SK-N-SH (cell line): ENCODE measurements at regions not wholly inside any gene's neighbourhood (a gene's known extent, or its start where the extent isn't known, plus 50 kb on each side); places are given as distances from the start of the nearest gene placed in this dataset.

ENCODE experiments used
- CTCF ChIA-PET: fragments of 300-600, 350-600 bp; formaldehyde crosslinking; extraction: SDS; loops from one replicate; lab custom pipeline; 2021; lab: Yijun Ruan, JAX
- POLR2A ChIA-PET: fragments of 350-600 bp; sonication (Branson Sonifier 250); formaldehyde crosslinking; extraction: SDS; loops from one replicate; lab custom pipeline; 2020; ENCODE audit warnings: antibody characterized with exemption, inconsistent platforms; lab: Yijun Ruan, JAX
- DNase-seq: peaks from one replicate; pipeline ENCODE4 v3.0.0; 2012
- H2AFZ ChIP-seq: fragments of 200-600 bp; sonication (generic); 2 replicates; pipeline ENCODE4 v1.8.1; 2016; ENCODE audit warnings: antibody characterized with exemption, mild to moderate bottlenecking, low read depth
- H3F3A ChIP-seq: fragments of 200-600 bp; sonication (generic); replicated peaks from 2 replicates; pipeline ENCODE3; 2016; ENCODE audit warnings: antibody characterized with exemption, mild to moderate bottlenecking; ENCODE audit not compliant: insufficient read depth
- H3K27ac ChIP-seq, 2 experiments: fragments of 200-500 bp in 1 of 2; fragments of 200-600 bp in 1 of 2; sonication (Bioruptor generic) in 1 of 2; sonication (generic), shearing (Covaris generic) in 1 of 2; 2 replicates each; pipeline versions ENCODE4 v1.5.1 to v1.6.1; 2014 to 2016; ENCODE audit warnings: low read depth in 2 of 2, inconsistent platforms in 1 of 2, low read length in 1 of 2, mild to moderate bottlenecking in 1 of 2, mixed read lengths in 1 of 2
- H3K27me3 ChIP-seq: fragments of 200-600 bp; sonication (generic), shearing (Covaris generic); 2 replicates; pipeline ENCODE4 v1.6.1; 2016; ENCODE audit warnings: mixed run types; ENCODE audit not compliant: insufficient read depth
- H3K36me3 ChIP-seq, 2 experiments: fragments of 200-500 bp in 1 of 2; fragments of 200-600 bp in 1 of 2; sonication (Bioruptor generic) in 1 of 2; sonication (generic) in 1 of 2; replicated peaks in 1 of 2; 2 replicates each; pipeline versions ENCODE3 to v1.5.1; 2014 to 2016; ENCODE audit warnings: low read length in 1 of 2, mild to moderate bottlenecking in 1 of 2; ENCODE audit not compliant: insufficient read depth in 2 of 2, control insufficient read depth in 1 of 2
- H3K4me1 ChIP-seq, 2 experiments: fragments of 200-500 bp in 1 of 2; fragments of 200-600 bp in 1 of 2; sonication (Bioruptor generic) in 1 of 2; sonication (generic), shearing (Covaris generic) in 1 of 2; 2 replicates each; pipeline versions ENCODE4 v1.5.1 to v1.6.1; 2014 to 2016; ENCODE audit warnings: low read depth in 1 of 2, low read length in 1 of 2, mixed run types in 1 of 2; ENCODE audit not compliant: insufficient read depth in 2 of 2, control insufficient read depth in 1 of 2
- H3K4me2 ChIP-seq: fragments of 200-600 bp; sonication (generic), shearing (Covaris generic); 2 replicates; pipeline ENCODE4 v1.6.1; 2017; ENCODE audit warnings: mixed run types
- H3K4me3 ChIP-seq, 2 experiments: fragments of 200-500 bp in 1 of 2; fragments of 200-600 bp in 1 of 2; sonication (Bioruptor generic) in 1 of 2; sonication (generic), shearing (Covaris generic) in 1 of 2; 2 replicates each; pipeline versions ENCODE4 v1.5.1 to v1.8.1; 2014 to 2016; ENCODE audit warnings: low read depth in 2 of 2, inconsistent platforms in 1 of 2, low read length in 1 of 2, mild to moderate bottlenecking in 1 of 2, mixed read lengths in 1 of 2, moderate library complexity in 1 of 2
- H3K79me2 ChIP-seq: fragments of 200-600 bp; sonication (generic); 2 replicates; pipeline ENCODE4 v1.8.1; 2017; ENCODE audit warnings: mild to moderate bottlenecking; ENCODE audit not compliant: insufficient read depth
- H3K9ac ChIP-seq: fragments of 200-600 bp; sonication (generic); 2 replicates; pipeline ENCODE4 v1.6.1; 2017; ENCODE audit warnings: mixed run types
- H3K9me2 ChIP-seq: fragments of 200-600 bp; sonication (generic); 2 replicates; pipeline ENCODE4 v1.6.1; 2017; ENCODE audit warnings: mixed run types
- H3K9me3 ChIP-seq: fragments of 200-600 bp; sonication (generic); 2 replicates; pipeline ENCODE4 v1.6.1; 2017; ENCODE audit warnings: mixed run types, mild to moderate bottlenecking, moderate library complexity
- H4K20me1 ChIP-seq: fragments of 200-600 bp; sonication (generic); 2 replicates; pipeline ENCODE4 v1.6.1; 2017; ENCODE audit warnings: mild to moderate bottlenecking, mixed run types; ENCODE audit not compliant: insufficient read depth
- CHD2 ChIP-seq: fragments of 150-350 bp; IDR thresholded peaks from 2 replicates; pipeline ENCODE4 v1.6.1; 2018; ENCODE audit warnings: low read length; ENCODE audit not compliant: partially characterized antibody
- ELF1 ChIP-seq: IDR thresholded peaks from 2 replicates; pipeline ENCODE4 v1.4.0; 2012
- FOXJ3 ChIP-seq: sonication (generic); formaldehyde crosslinking; IDR thresholded peaks from 2 replicates; pipeline ENCODE4 v1.5.1; 2020; ENCODE audit warnings: mild to moderate bottlenecking, missing genetic modification reagents
- GABPA ChIP-seq: IDR thresholded peaks from 2 replicates; pipeline ENCODE4 v1.4.0; 2012; ENCODE audit warnings: low read depth, mild to moderate bottlenecking
- GATA2 ChIP-seq: sonication (generic); formaldehyde crosslinking; IDR thresholded peaks from 2 replicates; pipeline ENCODE4 v1.5.0; 2020; ENCODE audit warnings: mild to moderate bottlenecking, missing genetic modification reagents
- JUND ChIP-seq: IDR thresholded peaks from 2 replicates; pipeline ENCODE4 v1.4.0; 2012
- MEF2A ChIP-seq: IDR thresholded peaks from 2 replicates; pipeline ENCODE4 v1.4.0; 2012; ENCODE audit warnings: low read depth, borderline replicate concordance
- MXI1 ChIP-seq: IDR thresholded peaks from 2 replicates; pipeline ENCODE4 v1.6.1; 2012; ENCODE audit warnings: mild to moderate bottlenecking, low read depth, low read length, improper control_type of control experiment
- NFIC ChIP-seq: IDR thresholded peaks from 2 replicates; pipeline ENCODE4 v1.4.0; 2012; ENCODE audit warnings: borderline replicate concordance
- NRF1 ChIP-seq: IDR thresholded peaks from 2 replicates; pipeline ENCODE4 v1.6.1; 2012; ENCODE audit warnings: low read depth, mild to moderate bottlenecking, low read length
- POLR2AphosphoS5 ChIP-seq: IDR thresholded peaks from 2 replicates; pipeline ENCODE4 v1.6.1; 2012; ENCODE audit warnings: low read depth, low read length
- RAD21 ChIP-seq: IDR thresholded peaks from 2 replicates; pipeline ENCODE4 v1.6.1; 2012; ENCODE audit warnings: mild to moderate bottlenecking, low read length
- RCOR1 ChIP-seq: fragments of 150-350 bp; IDR thresholded peaks from 2 replicates; pipeline ENCODE4 v1.6.1; 2017; ENCODE audit warnings: antibody characterized with exemption, low read length
- RFX5 ChIP-seq: IDR thresholded peaks from 2 replicates; pipeline ENCODE4 v1.6.1; 2012; ENCODE audit warnings: mild to moderate bottlenecking, improper control_type of control experiment, low read length
- RXRA ChIP-seq: IDR thresholded peaks from 2 replicates; pipeline ENCODE4 v1.4.0; 2012; ENCODE audit warnings: low read depth, mild to moderate bottlenecking, borderline replicate concordance
- SIN3A ChIP-seq: IDR thresholded peaks from 2 replicates; pipeline ENCODE4 v1.6.1; 2012; ENCODE audit warnings: low read depth, mild to moderate bottlenecking, low read length, moderate library complexity, borderline replicate concordance
- SMC3 ChIP-seq: IDR thresholded peaks from 2 replicates; pipeline ENCODE4 v1.6.1; 2012; ENCODE audit warnings: low read depth, low read length, improper control_type of control experiment
- TAF1 ChIP-seq: IDR thresholded peaks from 2 replicates; pipeline ENCODE4 v1.6.1; 2012; ENCODE audit warnings: low read depth, mild to moderate bottlenecking, low read length, moderate library complexity, borderline replicate concordance
- TEAD4 ChIP-seq: IDR thresholded peaks from 2 replicates; pipeline ENCODE4 v1.4.0; 2012; ENCODE audit warnings: mild to moderate bottlenecking, borderline replicate concordance; ENCODE audit not compliant: insufficient read depth
- YY1 ChIP-seq: IDR thresholded peaks from 2 replicates; pipeline ENCODE4 v1.4.0; 2012; ENCODE audit warnings: low read depth, mild to moderate bottlenecking
- WGBS: methylation state at CpG from one replicate; pipeline ENCODE4 v1.1.6; 2017; ENCODE audit warnings: low lambda C conversion rate; 5-methylcytosine and 5-hydroxymethylcytosine counted together
- TF ChIP-seq, protein P1 (sequence below): IDR thresholded peaks from 2 replicates; pipeline ENCODE4 v1.4.0; 2012; ENCODE audit warnings: low read depth, borderline replicate concordance
- TF ChIP-seq, protein P2 (sequence below): IDR thresholded peaks from 2 replicates; pipeline ENCODE4; 2012
- TF ChIP-seq, protein P3 (sequence below): IDR thresholded peaks from 2 replicates; pipeline ENCODE4 v1.6.1; 2012; ENCODE audit warnings: mild to moderate bottlenecking, low read depth, low read length, moderate library complexity
- TF ChIP-seq, protein P4 (sequence below): fragments of 200-600 bp; sonication (generic); IDR thresholded peaks from 2 replicates; pipeline ENCODE4 v1.6.1; 2017; ENCODE audit warnings: antibody characterized with exemption, mild to moderate bottlenecking, moderate library complexity
- TF ChIP-seq, protein P5 (sequence below): fragments of 150-350 bp; IDR thresholded peaks from 2 replicates; pipeline ENCODE4 v1.6.1; 2016; ENCODE audit warnings: mild to moderate bottlenecking, low read depth, low read length

DNA sequence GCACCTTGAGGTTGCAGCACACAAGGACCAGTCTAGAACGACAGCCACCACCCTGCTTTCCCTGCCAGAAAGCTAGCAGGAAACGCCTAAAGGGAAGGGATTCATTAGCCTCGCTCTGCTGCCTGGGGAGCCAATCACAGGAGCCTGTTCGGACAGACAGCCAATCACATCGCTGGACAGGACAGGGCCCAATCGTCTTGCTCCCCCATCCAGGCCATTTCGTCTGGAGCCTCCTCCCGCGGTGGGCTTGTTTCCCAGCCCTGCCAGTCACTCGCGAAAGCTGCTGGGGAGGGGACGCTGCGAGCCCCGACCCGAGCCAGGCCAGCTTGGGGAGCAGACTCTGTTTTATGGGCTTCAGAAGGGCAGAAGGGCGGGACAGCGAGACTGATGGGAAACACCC, 79.8 kb upstream of the NCAM1 start:
- Histone ChIP-seq H3F3A (no peaks in the 10 kb centered on the region), H3K4me1 (peaks cover 0 to 34% of the 10 kb centered on the region in 2 experiments; a peak in 2 of 4 replicates), H2AFZ (peak overlapping the region; percentile 94), H3K9me2 (no peaks in the 10 kb centered on the region), H3K36me3 (no peaks in the 10 kb centered on the region), H3K9me3 (no peaks in the 10 kb centered on the region), H4K20me1 (no peaks in the 10 kb centered on the region), H3K9ac (peak overlapping the region; percentile 46; the same call in 1 of the 2 replicates), H3K4me3 (peak overlapping the region; percentile 62 to 70), H3K27me3 (no peaks in the 10 kb centered on the region), H3K27ac (peak overlapping the region in 1 of 2 experiments; percentile 92; a peak in 2 of 4 replicates), H3K4me2 (peak overlapping the region; percentile 90), H3K79me2 (no peaks in the 10 kb centered on the region)
- TF ChIP-seq CHD2 (peak; percentile 81), MEF2A (no peak), TEAD4 (no peak), POLR2AphosphoS5 (peak; percentile 42; the same call in 1 of the 2 replicates), NRF1 (no peak), RCOR1 (peak; percentile 36; the same call in 1 of the 2 replicates), SIN3A (no peak), RXRA (no peak), SMC3 (no peak), NFIC (no peak; the same call in 1 of the 2 replicates), FOXJ3 (no peak), MXI1 (peak; percentile 55; the same call in 1 of the 2 replicates), RFX5 (peak; percentile 90), JUND (no peak), GATA2 (no peak), TAF1 (peak; percentile 34; the same call in 1 of the 2 replicates), YY1 (no peak), ELF1 (no peak), RAD21 (peak; percentile 13; the same call in 1 of the 2 replicates), GABPA (peak; percentile 48; the same call in 1 of the 2 replicates)
- TF ChIP-seq, protein P1, sequence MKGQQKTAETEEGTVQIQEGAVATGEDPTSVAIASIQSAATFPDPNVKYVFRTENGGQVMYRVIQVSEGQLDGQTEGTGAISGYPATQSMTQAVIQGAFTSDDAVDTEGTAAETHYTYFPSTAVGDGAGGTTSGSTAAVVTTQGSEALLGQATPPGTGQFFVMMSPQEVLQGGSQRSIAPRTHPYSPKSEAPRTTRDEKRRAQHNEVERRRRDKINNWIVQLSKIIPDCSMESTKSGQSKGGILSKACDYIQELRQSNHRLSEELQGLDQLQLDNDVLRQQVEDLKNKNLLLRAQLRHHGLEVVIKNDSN = no peak
- TF ChIP-seq, protein P2, sequence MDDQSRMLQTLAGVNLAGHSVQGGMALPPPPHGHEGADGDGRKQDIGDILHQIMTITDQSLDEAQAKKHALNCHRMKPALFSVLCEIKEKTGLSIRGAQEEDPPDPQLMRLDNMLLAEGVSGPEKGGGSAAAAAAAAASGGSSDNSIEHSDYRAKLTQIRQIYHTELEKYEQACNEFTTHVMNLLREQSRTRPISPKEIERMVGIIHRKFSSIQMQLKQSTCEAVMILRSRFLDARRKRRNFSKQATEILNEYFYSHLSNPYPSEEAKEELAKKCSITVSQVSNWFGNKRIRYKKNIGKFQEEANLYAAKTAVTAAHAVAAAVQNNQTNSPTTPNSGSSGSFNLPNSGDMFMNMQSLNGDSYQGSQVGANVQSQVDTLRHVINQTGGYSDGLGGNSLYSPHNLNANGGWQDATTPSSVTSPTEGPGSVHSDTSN = peak; percentile 73
- TF ChIP-seq, protein P3, sequence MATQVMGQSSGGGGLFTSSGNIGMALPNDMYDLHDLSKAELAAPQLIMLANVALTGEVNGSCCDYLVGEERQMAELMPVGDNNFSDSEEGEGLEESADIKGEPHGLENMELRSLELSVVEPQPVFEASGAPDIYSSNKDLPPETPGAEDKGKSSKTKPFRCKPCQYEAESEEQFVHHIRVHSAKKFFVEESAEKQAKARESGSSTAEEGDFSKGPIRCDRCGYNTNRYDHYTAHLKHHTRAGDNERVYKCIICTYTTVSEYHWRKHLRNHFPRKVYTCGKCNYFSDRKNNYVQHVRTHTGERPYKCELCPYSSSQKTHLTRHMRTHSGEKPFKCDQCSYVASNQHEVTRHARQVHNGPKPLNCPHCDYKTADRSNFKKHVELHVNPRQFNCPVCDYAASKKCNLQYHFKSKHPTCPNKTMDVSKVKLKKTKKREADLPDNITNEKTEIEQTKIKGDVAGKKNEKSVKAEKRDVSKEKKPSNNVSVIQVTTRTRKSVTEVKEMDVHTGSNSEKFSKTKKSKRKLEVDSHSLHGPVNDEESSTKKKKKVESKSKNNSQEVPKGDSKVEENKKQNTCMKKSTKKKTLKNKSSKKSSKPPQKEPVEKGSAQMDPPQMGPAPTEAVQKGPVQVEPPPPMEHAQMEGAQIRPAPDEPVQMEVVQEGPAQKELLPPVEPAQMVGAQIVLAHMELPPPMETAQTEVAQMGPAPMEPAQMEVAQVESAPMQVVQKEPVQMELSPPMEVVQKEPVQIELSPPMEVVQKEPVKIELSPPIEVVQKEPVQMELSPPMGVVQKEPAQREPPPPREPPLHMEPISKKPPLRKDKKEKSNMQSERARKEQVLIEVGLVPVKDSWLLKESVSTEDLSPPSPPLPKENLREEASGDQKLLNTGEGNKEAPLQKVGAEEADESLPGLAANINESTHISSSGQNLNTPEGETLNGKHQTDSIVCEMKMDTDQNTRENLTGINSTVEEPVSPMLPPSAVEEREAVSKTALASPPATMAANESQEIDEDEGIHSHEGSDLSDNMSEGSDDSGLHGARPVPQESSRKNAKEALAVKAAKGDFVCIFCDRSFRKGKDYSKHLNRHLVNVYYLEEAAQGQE = no peak
- TF ChIP-seq, protein P4, sequence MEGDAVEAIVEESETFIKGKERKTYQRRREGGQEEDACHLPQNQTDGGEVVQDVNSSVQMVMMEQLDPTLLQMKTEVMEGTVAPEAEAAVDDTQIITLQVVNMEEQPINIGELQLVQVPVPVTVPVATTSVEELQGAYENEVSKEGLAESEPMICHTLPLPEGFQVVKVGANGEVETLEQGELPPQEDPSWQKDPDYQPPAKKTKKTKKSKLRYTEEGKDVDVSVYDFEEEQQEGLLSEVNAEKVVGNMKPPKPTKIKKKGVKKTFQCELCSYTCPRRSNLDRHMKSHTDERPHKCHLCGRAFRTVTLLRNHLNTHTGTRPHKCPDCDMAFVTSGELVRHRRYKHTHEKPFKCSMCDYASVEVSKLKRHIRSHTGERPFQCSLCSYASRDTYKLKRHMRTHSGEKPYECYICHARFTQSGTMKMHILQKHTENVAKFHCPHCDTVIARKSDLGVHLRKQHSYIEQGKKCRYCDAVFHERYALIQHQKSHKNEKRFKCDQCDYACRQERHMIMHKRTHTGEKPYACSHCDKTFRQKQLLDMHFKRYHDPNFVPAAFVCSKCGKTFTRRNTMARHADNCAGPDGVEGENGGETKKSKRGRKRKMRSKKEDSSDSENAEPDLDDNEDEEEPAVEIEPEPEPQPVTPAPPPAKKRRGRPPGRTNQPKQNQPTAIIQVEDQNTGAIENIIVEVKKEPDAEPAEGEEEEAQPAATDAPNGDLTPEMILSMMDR = no peak
- TF ChIP-seq, protein P5, sequence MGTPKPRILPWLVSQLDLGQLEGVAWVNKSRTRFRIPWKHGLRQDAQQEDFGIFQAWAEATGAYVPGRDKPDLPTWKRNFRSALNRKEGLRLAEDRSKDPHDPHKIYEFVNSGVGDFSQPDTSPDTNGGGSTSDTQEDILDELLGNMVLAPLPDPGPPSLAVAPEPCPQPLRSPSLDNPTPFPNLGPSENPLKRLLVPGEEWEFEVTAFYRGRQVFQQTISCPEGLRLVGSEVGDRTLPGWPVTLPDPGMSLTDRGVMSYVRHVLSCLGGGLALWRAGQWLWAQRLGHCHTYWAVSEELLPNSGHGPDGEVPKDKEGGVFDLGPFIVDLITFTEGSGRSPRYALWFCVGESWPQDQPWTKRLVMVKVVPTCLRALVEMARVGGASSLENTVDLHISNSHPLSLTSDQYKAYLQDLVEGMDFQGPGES = peak; percentile 61; the same call in 1 of the 2 replicates
- peak; percentile 95 for DNase-seq
- POLR2A ChIA-PET = interaction anchor here (1.0 kb wide), 1 partner anchor 47 kb away, joined by 3 read pairs; no protein-coding TSS in a partner anchor
- 2% methylated on average over 11 of the region's 17 CpGs for WGBS
- CTCF ChIA-PET = interaction anchor here (1.2 kb wide), 1 partner anchor 293 kb away, joined by 5 read pairs; no protein-coding TSS in a partner anchor
